OCI-LY1 (cell line): ENCODE measurements at regions not wholly inside any gene's neighbourhood (a gene's known extent, or its start where the extent isn't known, plus 50 kb on each side); places are given as distances from the start of the nearest gene placed in this dataset.

Source experiments
- EZH2 ChIP-seq: fragments of 200-600 bp; sonication (generic), shearing (Covaris generic); IDR thresholded peaks from 2 replicates; pipeline ENCODE4 v1.8.0; 2017; ENCODE audit warnings: borderline replicate concordance, mixed run types, mild to moderate bottlenecking, antibody characterized with exemption, low read length, moderate library complexity, mixed read lengths
- TF ChIP-seq, protein P1 (sequence below): fragments of 200-600 bp; sonication (generic), shearing (Covaris generic); IDR thresholded peaks from 2 replicates; pipeline ENCODE4 v1.5.1; 2017; ENCODE audit warnings: mild to moderate bottlenecking, antibody characterized with exemption, low read length, moderate library complexity, mixed read lengths

DNA sequence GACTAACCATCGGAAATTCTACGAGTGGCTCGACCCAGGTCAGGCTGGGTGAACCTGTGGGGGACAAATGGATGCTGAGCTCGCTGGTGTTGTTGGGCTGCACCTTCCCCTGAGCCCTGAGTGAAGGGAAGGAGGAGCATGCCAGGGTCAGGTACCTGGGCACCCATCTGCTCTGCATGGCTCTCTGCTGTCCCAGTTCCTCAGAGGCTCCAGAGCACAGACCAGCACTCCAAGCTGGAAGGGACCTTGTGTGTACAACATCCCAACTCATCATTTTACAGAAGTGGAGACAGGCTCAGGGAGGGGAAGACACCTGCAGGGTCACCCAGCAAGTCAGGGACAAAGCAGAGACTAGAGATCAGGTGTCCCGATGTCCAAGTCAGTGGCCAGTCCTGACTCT lies 84.9 kb upstream of the NLRP1 start:
- TF ChIP-seq, protein P1, sequence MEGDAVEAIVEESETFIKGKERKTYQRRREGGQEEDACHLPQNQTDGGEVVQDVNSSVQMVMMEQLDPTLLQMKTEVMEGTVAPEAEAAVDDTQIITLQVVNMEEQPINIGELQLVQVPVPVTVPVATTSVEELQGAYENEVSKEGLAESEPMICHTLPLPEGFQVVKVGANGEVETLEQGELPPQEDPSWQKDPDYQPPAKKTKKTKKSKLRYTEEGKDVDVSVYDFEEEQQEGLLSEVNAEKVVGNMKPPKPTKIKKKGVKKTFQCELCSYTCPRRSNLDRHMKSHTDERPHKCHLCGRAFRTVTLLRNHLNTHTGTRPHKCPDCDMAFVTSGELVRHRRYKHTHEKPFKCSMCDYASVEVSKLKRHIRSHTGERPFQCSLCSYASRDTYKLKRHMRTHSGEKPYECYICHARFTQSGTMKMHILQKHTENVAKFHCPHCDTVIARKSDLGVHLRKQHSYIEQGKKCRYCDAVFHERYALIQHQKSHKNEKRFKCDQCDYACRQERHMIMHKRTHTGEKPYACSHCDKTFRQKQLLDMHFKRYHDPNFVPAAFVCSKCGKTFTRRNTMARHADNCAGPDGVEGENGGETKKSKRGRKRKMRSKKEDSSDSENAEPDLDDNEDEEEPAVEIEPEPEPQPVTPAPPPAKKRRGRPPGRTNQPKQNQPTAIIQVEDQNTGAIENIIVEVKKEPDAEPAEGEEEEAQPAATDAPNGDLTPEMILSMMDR: no peak
- TF ChIP-seq EZH2: no peak
